ENCODE measurements at regions not wholly inside any gene's neighbourhood (a gene's known extent, or its start where the extent isn't known, plus 50 kb on each side); places are given as distances from the start of the nearest gene placed in this dataset.
"Not testable (repeated sequence)": the region's sequence is repeated elsewhere in the genome, so short reads cannot be mapped to it uniquely, and the experiment has no call there.

GRCh38 chr12:61291647-61292046 lies 968.6 kb upstream of the USP15 start:
- no peaks in the 10 kb centered on the region for H3K79me2 ChIP-seq (ENCODE audit: insufficient read depth, low read length)
- H3K9ac ChIP-seq (ENCODE audit: low read length), result no peak overlapping the region
- ATAC-seq (no peak), DNase-seq (ENCODE audit: low read depth, low spot score) (no peak)
- no peaks in the 10 kb centered on the region for H3K9me2 ChIP-seq (ENCODE audit: insufficient read depth)
- no peaks in the 10 kb centered on the region for H4K20me1 ChIP-seq (ENCODE audit: insufficient read depth)
- ChIA-PET RAD21 (ENCODE audit: low non-redundant PET in 1 of 2, low total read pairs in 2 of 2, uncharacterized antibody in 2 of 2, unreplicated experiment in 2 of 2) (no interaction called here), POLR2A (no interaction called here), CTCF (no interaction called here)
- no peak overlapping the region for H3K4me3 ChIP-seq (replicated peaks in 1 of 2; ENCODE audit: low read depth in 1 of 2, low read length in 2 of 2)
- no peaks in the 10 kb centered on the region; a peak in 1 of 4 replicates for H3K9me3 ChIP-seq (ENCODE audit: control insufficient read depth in 1 of 2, insufficient read depth in 1 of 2, low read depth in 1 of 2, low read length in 2 of 2)
- no peak overlapping the region for H3K4me2 ChIP-seq (ENCODE audit: low read length)
- H3K4me1 ChIP-seq (ENCODE audit: control insufficient read depth in 1 of 2, insufficient read depth in 2 of 2, low read length in 2 of 2), result no peaks in the 10 kb centered on the region
- no peak overlapping the region for H3K27ac ChIP-seq (ENCODE audit: low read depth, low read length)
- BruUV-seq (replicated peaks), result no TSS peak
- intact Hi-C loops (cut with micrococcal nuclease), result no loop called here
- no peaks in the 10 kb centered on the region for H3K27me3 ChIP-seq (ENCODE audit: insufficient read depth, low read length)
- H2AFZ ChIP-seq (ENCODE audit: low read depth, low read length, poor library complexity, severe bottlenecking), result no peak overlapping the region
- H3K36me3 ChIP-seq (ENCODE audit: control insufficient read depth in 1 of 2, insufficient read depth in 2 of 2, low read length in 2 of 2), result no peaks in the 10 kb centered on the region
- TF ChIP-seq CBX3 (IDR thresholded peaks at IDR 0.05; ENCODE audit: low read depth) (no peak), EZH2 (IDR thresholded peaks at IDR 0.05) (no peak), POLR2A (IDR thresholded peaks at IDR 0.05; ENCODE audit: borderline replicate concordance, extremely low read depth, insufficient read depth, insufficient read length) (no peak), ZNF274 (IDR thresholded peaks at IDR 0.05; ENCODE audit: low read depth, low read length) (no peak), EGR1 (IDR thresholded peaks at IDR 0.05; ENCODE audit: low read depth) (no peak)

- POLR2A ChIA-PET; H4K20me1 ChIP-seq (ENCODE audit: insufficient read depth); H3K4me3 ChIP-seq (replicated peaks in 1 of 2; ENCODE audit: low read depth in 1 of 2, low read length in 2 of 2); H3K4me2 ChIP-seq (ENCODE audit: low read length); H3K9me2 ChIP-seq (ENCODE audit: insufficient read depth); ATAC-seq; H3K36me3 ChIP-seq (ENCODE audit: control insufficient read depth in 1 of 2, insufficient read depth in 2 of 2, low read length in 2 of 2); BruUV-seq (replicated peaks); H3K27ac ChIP-seq (ENCODE audit: low read depth, low read length); H3K9ac ChIP-seq (ENCODE audit: low read length); CTCF ChIA-PET; H3K27me3 ChIP-seq (ENCODE audit: insufficient read depth, low read length); H3K9me3 ChIP-seq (ENCODE audit: control insufficient read depth in 1 of 2, insufficient read depth in 1 of 2, low read depth in 1 of 2, low read length in 2 of 2); H3K4me1 ChIP-seq (ENCODE audit: control insufficient read depth in 1 of 2, insufficient read depth in 2 of 2, low read length in 2 of 2); RAD21 ChIA-PET (ENCODE audit: low non-redundant PET in 1 of 2, low total read pairs in 2 of 2, uncharacterized antibody in 2 of 2, unreplicated experiment in 2 of 2); H3K79me2 ChIP-seq (ENCODE audit: insufficient read depth, low read length); H2AFZ ChIP-seq (ENCODE audit: low read depth, low read length, poor library complexity, severe bottlenecking); DNase-seq (ENCODE audit: low read depth, low spot score); intact Hi-C loops (cut with micrococcal nuclease): not testable (repeated sequence)
Measured at GRCh38 chr12:61294011-61294410, 966.2 kb upstream of the USP15 start.

GRCh38 chr12:61301817-61302216 lies 958.4 kb upstream of the USP15 start:
- no peak overlapping the region for H3K4me2 ChIP-seq (ENCODE audit: low read length)
- no peaks in the 10 kb centered on the region for H3K9me3 ChIP-seq (ENCODE audit: control insufficient read depth in 1 of 2, insufficient read depth in 1 of 2, low read depth in 1 of 2, low read length in 2 of 2)
- RAD21 ChIA-PET (ENCODE audit: low non-redundant PET in 1 of 2, low total read pairs in 2 of 2, uncharacterized antibody in 2 of 2, unreplicated experiment in 2 of 2), result no interaction called here
- H3K9ac ChIP-seq (ENCODE audit: low read length), result no peak overlapping the region
- intact Hi-C loops (cut with micrococcal nuclease), result no loop called here
- no peaks in the 10 kb centered on the region for H3K36me3 ChIP-seq (ENCODE audit: control insufficient read depth in 1 of 2, insufficient read depth in 2 of 2, low read length in 2 of 2)
- no peaks in the 10 kb centered on the region for H3K4me1 ChIP-seq (ENCODE audit: control insufficient read depth in 1 of 2, insufficient read depth in 2 of 2, low read length in 2 of 2)
- ATAC-seq, result no peak
- H3K27me3 ChIP-seq (ENCODE audit: insufficient read depth, low read length), result no peaks in the 10 kb centered on the region
- no peak overlapping the region for H2AFZ ChIP-seq (ENCODE audit: low read depth, low read length, poor library complexity, severe bottlenecking)
- CTCF ChIA-PET, result no interaction called here
- TF ChIP-seq, protein P1, sequence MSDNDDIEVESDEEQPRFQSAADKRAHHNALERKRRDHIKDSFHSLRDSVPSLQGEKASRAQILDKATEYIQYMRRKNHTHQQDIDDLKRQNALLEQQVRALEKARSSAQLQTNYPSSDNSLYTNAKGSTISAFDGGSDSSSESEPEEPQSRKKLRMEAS (IDR thresholded peaks at IDR 0.05), result no peak
- no peak for TF ChIP-seq YY1 (IDR thresholded peaks at IDR 0.05; ENCODE audit: extremely low read depth, insufficient replicate concordance, low read depth, low read length)
- H3K4me3 ChIP-seq (replicated peaks in 1 of 2; ENCODE audit: low read depth in 1 of 2, low read length in 2 of 2), result no peak overlapping the region
- H3K79me2 ChIP-seq (ENCODE audit: insufficient read depth, low read length), result no peaks in the 10 kb centered on the region
- H3K9me2 ChIP-seq (ENCODE audit: insufficient read depth), result no peaks in the 10 kb centered on the region
- H4K20me1 ChIP-seq (ENCODE audit: insufficient read depth), result no peaks in the 10 kb centered on the region
- no peak overlapping the region for H3K27ac ChIP-seq (ENCODE audit: low read depth, low read length)
- POLR2A ChIA-PET, result no interaction called here
- DNase-seq (ENCODE audit: low read depth, low spot score), result no peak
- BruUV-seq (replicated peaks), result no TSS peak
